ENCODE measurements at regions not wholly inside any gene's neighbourhood (a gene's known extent, or its start where the extent isn't known, plus 50 kb on each side); places are given as distances from the start of the nearest gene placed in this dataset.
A peak's percentile ranks its signal among the peaks of the same experiment; 100 is the strongest.
"Not testable (repeated sequence)": the region's sequence is repeated elsewhere in the genome, so short reads cannot be mapped to it uniquely, and the experiment has no call there.

DNA sequence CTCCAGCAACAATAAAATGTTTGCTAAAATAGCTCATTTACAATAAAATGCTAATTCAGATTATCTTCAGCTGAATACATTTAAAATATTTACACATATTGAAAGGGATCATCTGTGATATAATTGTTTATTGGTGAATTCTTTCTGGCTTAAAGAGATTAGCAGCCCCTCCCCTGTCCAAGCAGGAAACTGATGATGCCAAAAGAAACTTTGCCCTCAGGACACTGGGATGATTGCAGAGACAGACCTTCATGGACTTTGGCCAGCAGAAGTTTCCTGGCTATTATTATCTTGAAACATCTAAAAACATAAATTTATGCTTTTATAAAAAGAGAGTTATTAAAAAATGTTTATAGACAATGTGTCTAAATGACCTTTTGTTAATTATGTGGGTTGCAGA, 764.9 kb upstream of the MBL2 start:
- TF ChIP-seq CTCF (conservative IDR thresholded peaks at IDR 0.05; ENCODE audit: low read depth) = no peak
- H3K27ac ChIP-seq = no peak overlapping the region
- POLR2A ChIA-PET (ENCODE audit: low non-redundant PET) = no interaction called here
- CTCF ChIA-PET = no interaction called here
- peak; percentile 1 for DNase-seq (ENCODE audit: low spot score)

DNA sequence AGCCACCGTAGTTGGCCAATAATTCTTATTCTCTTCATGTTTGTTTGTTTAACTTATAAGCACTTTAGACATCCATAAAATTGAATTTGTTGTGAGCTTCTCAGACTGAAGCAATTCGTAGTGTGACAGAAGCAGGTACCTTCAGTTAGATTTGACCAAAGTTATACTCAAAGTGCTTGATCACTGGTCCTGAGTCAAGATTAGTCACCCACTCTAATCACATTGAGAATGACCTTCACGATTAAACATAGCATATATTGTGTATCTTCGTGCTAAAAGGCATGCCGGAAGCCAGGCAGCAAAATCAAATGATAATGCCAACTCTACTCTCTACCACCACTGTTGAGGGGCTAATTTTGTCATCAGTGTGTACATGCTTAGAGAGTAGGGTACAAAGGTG, 763.7 kb upstream of the MBL2 start:
- POLR2A ChIA-PET (ENCODE audit: low non-redundant PET) = no interaction called here
- TF ChIP-seq CTCF (conservative IDR thresholded peaks at IDR 0.05; ENCODE audit: low read depth) = no peak

GRCh38 chr10:53534428-53534827, 761.8 kb upstream of the MBL2 start:
- POLR2A ChIA-PET (ENCODE audit: low non-redundant PET) = no interaction called here
- DNase-seq (ENCODE audit: low spot score) = no peak
- H3K27ac ChIP-seq = no peak overlapping the region
- CTCF ChIA-PET = no interaction called here
- TF ChIP-seq CTCF (conservative IDR thresholded peaks at IDR 0.05; ENCODE audit: low read depth) = no peak

More for the DNA sequence above, 763.7 kb upstream of the MBL2 start:
- H3K27ac ChIP-seq = no peak overlapping the region
- no peak for DNase-seq (ENCODE audit: low spot score)
- CTCF ChIA-PET = no interaction called here

DNA sequence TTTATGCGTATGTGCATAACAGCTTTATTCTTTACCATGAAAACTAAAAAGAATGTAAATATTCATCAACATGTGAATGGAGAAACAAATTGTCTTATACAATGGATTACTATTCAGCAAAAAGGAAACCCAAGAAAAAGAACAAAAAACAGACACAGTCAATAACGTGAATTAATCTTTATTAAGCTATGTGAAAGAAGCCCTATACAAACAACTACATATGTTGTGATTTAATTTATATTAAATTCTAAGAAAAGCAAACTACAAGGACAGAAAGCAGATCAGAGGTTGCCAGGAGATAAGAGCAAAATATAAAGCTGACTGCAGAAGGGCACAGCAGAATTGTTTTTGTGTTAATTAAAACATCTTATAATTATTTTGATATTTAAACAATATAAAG, 756.4 kb upstream of the MBL2 start:
- no peak for DNase-seq (ENCODE audit: low spot score)
- ChIA-PET CTCF (interaction anchor here (0.6 kb wide), 1 partner anchor 91 kb away, joined by 3 read pairs; no protein-coding TSS in a partner anchor), POLR2A (ENCODE audit: low non-redundant PET) (no interaction called here)
- no peak overlapping the region for H3K27ac ChIP-seq
- no peak for TF ChIP-seq CTCF (conservative IDR thresholded peaks at IDR 0.05; ENCODE audit: low read depth)

GRCh38 chr10:53521046-53521445, 748.5 kb upstream of the MBL2 start:
- TF ChIP-seq CTCF (conservative IDR thresholded peaks at IDR 0.05; ENCODE audit: low read depth) = no peak
- ChIA-PET POLR2A (ENCODE audit: low non-redundant PET) (no interaction called here), CTCF (interaction anchor here (0.6 kb wide), 1 partner anchor 1853 kb away, joined by 3 read pairs; no protein-coding TSS in a partner anchor)
- no peak overlapping the region for H3K27ac ChIP-seq
- DNase-seq (ENCODE audit: low spot score) = no peak

- POLR2A ChIA-PET (ENCODE audit: low non-redundant PET) = no interaction called here
- CTCF ChIA-PET = no interaction called here
Observed at GRCh38 chr10:53508197-53508596, 735.6 kb upstream of the MBL2 start.

GRCh38 chr10:53504492-53504891, 731.9 kb upstream of the MBL2 start:
- CTCF ChIA-PET; H3K27ac ChIP-seq; DNase-seq (ENCODE audit: low spot score): not testable (repeated sequence)
- POLR2A ChIA-PET (ENCODE audit: low non-redundant PET) = interaction anchor here (0.6 kb wide), 1 partner anchor 9 kb away, joined by 3 read pairs; no protein-coding TSS in a partner anchor

More at GRCh38 chr10:53508197-53508596, 735.6 kb upstream of the MBL2 start:
- TF ChIP-seq CTCF (conservative IDR thresholded peaks at IDR 0.05; ENCODE audit: low read depth) = no peak
- no peak for DNase-seq (ENCODE audit: low spot score)
- no peak overlapping the region for H3K27ac ChIP-seq
